ENCODE measurements at regions not wholly inside any gene's neighbourhood (a gene's known extent, or its start where the extent isn't known, plus 50 kb on each side); places are given as distances from the start of the nearest gene placed in this dataset.

DNA sequence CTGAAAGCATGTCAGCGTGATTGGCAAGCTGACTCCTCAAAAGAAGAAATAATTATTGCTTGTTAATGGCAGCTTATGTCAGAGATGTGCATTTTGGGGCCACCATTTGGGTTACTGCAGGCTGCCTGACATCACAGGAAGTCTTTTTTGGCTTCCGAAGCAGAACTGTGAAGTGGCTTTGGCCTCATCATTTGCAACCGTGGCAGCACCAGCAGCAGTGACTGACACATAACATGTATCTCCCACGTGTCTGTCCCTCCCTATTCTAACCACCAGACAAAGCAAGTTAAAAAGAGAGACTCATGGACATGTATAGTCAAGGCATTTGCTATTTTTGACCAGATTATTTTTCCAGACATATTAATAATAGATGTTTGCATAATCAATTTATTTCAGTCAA is 488.7 kb upstream of the ACVR2A start:
- no peak for TF ChIP-seq CTCF (conservative IDR thresholded peaks at IDR 0.05; ENCODE audit: low read depth, low read length)
- no peak for TF ChIP-seq EZH2 (IDR thresholded peaks at IDR 0.05; ENCODE audit: low read length, unreplicated experiment)
- TF ChIP-seq EZH2phosphoT487 (IDR thresholded peaks at IDR 0.05; ENCODE audit: borderline replicate concordance, low read length): no peak

Data from PC-3 (cell line).